Skeletal muscle satellite cell (primary cell): ENCODE measurements at regions not wholly inside any gene's neighbourhood (a gene's known extent, or its start where the extent isn't known, plus 50 kb on each side); places are given as distances from the start of the nearest gene placed in this dataset.
"Not testable (repeated sequence)": the region's sequence is repeated elsewhere in the genome, so short reads cannot be mapped to it uniquely, and the experiment has no call there.

ENCODE experiments used
- H3K27me3 ChIP-seq: 2 replicates; pipeline ENCODE4 v1.7.0; 2013; ENCODE audit warnings: low read length; ENCODE audit not compliant: control insufficient read depth, insufficient read depth
- H3K36me3 ChIP-seq: 2 replicates; pipeline ENCODE4 v1.7.0; 2013; ENCODE audit warnings: mild to moderate bottlenecking, control low read depth, low read length; ENCODE audit not compliant: insufficient read depth
- H3K4me1 ChIP-seq: 2 replicates; pipeline ENCODE4 v1.7.0; 2013; ENCODE audit warnings: low read length; ENCODE audit not compliant: control insufficient read depth, insufficient read depth
- H3K4me2 ChIP-seq: 2 replicates; pipeline ENCODE4 v1.7.0; 2013; ENCODE audit warnings: mild to moderate bottlenecking, low read length
- H3K4me3 ChIP-seq: 2 replicates; pipeline ENCODE4 v1.7.0; 2013; ENCODE audit warnings: low read length
- H3K9ac ChIP-seq: 2 replicates; pipeline ENCODE4 v1.7.0; 2013; ENCODE audit warnings: mild to moderate bottlenecking, low read depth, low read length, moderate library complexity
- H3K9me3 ChIP-seq: replicated peaks from 2 replicates; pipeline ENCODE4 v1.7.0; 2013; ENCODE audit warnings: mild to moderate bottlenecking, control low read depth, low read length

DNA sequence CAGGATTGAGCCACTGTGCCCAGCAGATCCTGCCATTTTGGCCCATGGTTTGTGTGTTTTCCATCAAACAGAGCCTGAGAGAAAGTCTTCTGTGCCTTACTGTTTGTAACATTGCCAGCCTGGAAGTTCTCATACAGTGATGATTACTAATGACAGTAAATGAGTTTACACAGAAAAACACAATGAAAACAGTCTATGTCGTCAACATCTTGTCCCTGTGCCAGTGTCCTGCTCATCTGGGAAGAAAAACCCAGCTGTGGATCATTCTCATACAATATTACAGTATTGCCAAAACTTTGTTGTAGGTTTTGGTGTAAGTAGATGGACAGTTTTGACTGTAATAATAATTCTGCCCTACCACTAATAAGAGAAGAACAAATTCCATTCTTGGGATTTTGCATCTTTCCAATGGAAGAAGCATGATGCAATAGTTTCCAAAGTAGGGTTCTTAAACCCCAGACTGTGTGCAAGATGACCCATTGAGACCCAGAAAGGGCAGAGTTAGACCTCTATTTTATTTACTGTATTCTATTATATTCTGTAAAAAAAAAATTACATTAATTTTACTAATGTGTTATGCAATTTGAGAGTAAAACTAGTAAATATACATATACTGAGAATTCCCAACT lies 135.0 kb upstream of the JARID2 start:
- H3K27me3 ChIP-seq: no peaks in the 10 kb centered on the region
- H3K4me2 ChIP-seq: no peak overlapping the region
- no peak overlapping the region for H3K9ac ChIP-seq
- H3K4me3 ChIP-seq: no peak overlapping the region
- H3K9me3 ChIP-seq: no peaks in the 10 kb centered on the region
- no peaks in the 10 kb centered on the region for H3K36me3 ChIP-seq
- H3K4me1 ChIP-seq: no peaks in the 10 kb centered on the region

DNA sequence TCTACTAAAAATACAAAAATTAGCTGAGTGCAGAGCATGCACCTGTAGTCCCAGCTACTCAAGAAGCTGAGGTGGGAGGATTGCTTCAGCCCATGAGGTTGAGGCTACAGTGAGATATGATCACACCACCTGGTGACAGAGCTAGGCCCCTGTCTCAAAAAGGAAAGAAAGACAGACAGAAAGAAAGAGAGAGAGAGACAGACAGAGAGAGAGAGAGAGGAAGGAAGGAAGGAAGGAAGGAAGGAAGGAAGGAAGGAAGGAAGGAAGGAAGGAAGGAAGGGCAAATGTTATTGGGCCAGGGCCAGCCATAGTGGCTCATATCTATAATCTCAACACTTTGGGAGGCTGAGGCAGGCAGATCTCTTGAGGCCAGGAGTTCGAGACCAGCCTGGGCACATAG lies 134.3 kb upstream of the JARID2 start:
- H3K36me3 ChIP-seq, H3K9me3 ChIP-seq, H3K9ac ChIP-seq, H3K4me2 ChIP-seq, H3K4me3 ChIP-seq, H3K27me3 ChIP-seq, H3K4me1 ChIP-seq: not testable (repeated sequence)

DNA sequence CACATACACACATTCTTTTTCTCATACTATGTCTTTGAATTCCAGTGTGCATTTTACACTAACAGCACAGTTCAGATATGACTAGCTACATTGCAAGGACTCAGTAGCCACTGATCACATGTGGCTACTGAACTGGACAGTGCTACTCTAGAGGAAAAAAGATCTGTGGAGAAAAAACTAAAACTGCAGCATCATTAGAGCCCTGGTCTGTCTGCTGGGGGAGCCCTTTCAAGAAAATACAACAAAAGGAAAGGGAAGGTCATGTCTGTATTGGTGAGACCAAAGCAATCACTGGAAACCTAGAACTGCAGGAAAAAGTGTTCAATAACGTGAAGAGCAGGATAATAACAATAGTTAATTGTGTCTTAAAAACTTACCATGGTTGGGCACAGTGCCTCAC lies 132.3 kb upstream of the JARID2 start:
- H3K9me3 ChIP-seq: no peaks in the 10 kb centered on the region
- H3K27me3 ChIP-seq: no peaks in the 10 kb centered on the region
- H3K4me2 ChIP-seq: no peak overlapping the region
- no peak overlapping the region for H3K4me3 ChIP-seq
- H3K36me3 ChIP-seq: no peaks in the 10 kb centered on the region
- no peak overlapping the region for H3K9ac ChIP-seq
- H3K4me1 ChIP-seq: no peaks in the 10 kb centered on the region

DNA sequence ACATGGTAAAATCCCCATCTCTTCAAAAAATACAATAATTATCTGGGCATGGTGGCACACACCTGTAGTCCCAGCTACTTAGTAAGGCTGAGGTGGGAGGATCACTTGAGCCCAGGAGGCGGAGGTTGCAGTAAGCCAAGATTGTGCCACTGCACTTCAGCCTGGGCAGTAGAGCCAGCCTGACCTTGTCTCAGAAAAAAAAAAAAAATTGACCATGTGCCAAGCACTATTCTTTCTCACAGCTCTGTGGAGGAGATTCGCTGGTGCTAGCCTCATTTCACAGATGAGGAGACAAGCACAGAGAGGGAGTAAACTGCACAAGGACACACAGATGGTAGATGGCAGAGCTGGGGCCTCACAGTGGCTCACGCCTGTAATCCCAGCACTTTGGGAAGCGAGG lies 131.8 kb upstream of the JARID2 start:
- no peak overlapping the region for H3K9ac ChIP-seq
- no peaks in the 10 kb centered on the region for H3K9me3 ChIP-seq
- H3K36me3 ChIP-seq: no peaks in the 10 kb centered on the region
- H3K27me3 ChIP-seq: no peaks in the 10 kb centered on the region
- no peak overlapping the region for H3K4me2 ChIP-seq
- no peak overlapping the region for H3K4me3 ChIP-seq
- H3K4me1 ChIP-seq: no peaks in the 10 kb centered on the region

DNA sequence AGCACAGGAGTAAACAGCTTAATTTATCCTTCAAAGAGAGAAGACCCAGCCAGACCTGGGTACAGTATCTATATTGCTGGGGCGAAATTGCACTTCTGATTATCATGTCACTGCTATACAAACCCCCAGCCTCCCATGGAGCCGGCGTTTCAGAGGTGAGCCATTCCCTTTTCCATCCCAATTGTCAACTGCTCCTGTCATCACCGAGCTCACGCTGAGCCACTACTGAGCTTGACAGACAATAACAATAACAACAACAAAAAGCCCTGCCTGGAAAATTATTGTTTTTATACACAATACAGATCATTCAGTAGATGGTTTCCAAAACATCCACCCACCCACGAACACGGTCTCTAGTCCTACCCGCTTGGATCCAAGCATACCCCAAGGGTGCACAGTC lies 129.0 kb upstream of the JARID2 start:
- Histone ChIP-seq H3K36me3 (no peaks in the 10 kb centered on the region), H3K9me3 (no peaks in the 10 kb centered on the region), H3K4me1 (no peaks in the 10 kb centered on the region), H3K27me3 (no peaks in the 10 kb centered on the region), H3K4me2 (no peak overlapping the region), H3K4me3 (no peak overlapping the region), H3K9ac (no peak overlapping the region)

DNA sequence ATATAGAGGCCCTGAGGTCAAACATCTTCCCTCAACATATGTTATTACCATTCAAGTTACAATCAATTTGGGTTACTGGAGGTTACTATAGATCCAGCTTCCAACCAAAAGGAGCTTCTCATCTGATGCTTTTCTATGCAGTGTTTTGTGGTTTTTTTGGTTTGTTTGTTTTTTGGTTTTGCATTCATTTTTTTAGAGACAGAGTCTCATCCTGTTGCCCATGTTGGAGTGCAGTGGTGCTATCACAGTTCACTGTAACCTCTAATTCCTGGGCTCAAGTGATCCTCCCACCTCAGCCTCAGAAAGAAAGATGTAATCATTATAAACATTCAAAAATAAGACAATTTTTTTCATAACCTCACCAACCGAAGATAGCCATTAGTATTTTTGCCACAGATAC lies 124.4 kb upstream of the JARID2 start:
- no peak overlapping the region for H3K4me3 ChIP-seq
- H3K9ac ChIP-seq: no peak overlapping the region
- H3K4me1 ChIP-seq: no peaks in the 10 kb centered on the region
- no peaks in the 10 kb centered on the region for H3K27me3 ChIP-seq
- H3K36me3 ChIP-seq: no peaks in the 10 kb centered on the region
- H3K4me2 ChIP-seq: no peak overlapping the region
- no peaks in the 10 kb centered on the region for H3K9me3 ChIP-seq

DNA sequence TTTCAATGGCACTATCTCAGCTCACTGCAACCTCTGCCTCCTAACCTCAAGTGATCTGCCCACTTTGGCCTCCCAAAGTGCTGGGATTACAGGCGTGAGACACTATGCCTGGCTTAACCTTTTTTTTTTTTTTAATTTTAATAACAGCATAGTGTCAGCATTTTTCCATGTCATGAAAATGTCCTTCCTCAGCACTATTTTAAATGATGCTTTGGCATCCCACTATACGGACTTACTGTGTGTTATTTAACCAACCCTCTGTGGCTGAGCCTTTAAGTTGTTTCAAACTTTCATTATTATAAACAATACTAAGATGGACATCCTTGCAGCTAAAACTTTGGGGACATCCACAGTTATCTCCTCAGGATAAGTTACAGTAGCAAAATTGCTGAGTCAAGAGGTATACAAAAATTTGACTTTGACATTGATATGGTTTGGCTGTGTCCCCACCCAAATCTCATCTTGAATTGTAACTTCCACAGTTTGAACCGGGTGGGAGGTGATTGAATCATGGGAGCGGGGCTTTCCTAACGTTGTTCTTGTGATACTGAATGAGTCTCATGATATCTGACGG lies 123.8 kb upstream of the JARID2 start:
- no peaks in the 10 kb centered on the region for H3K4me1 ChIP-seq
- H3K27me3 ChIP-seq: no peaks in the 10 kb centered on the region
- no peak overlapping the region for H3K4me2 ChIP-seq
- no peak overlapping the region for H3K9ac ChIP-seq
- H3K36me3 ChIP-seq: no peaks in the 10 kb centered on the region
- H3K4me3 ChIP-seq: no peak overlapping the region
- no peaks in the 10 kb centered on the region for H3K9me3 ChIP-seq

DNA sequence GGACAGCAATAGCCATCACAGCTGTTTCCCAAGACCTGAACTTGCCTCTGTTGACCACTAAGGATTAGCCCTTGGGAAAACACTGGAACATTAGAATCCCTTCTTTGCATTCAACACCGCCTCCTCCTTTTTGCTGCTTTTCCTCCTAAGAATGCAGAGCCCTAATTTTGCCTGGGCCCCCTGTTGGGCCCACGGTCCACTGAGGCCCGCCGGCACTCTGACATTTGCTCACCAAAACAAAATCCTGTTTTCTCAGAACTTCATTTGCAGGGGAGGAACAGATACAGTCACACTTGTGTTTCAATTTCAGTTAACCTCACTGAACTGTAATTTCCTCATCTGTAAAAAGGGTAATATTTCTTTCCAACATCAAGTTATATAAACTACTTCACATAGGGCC lies 116.0 kb upstream of the JARID2 start:
- Histone ChIP-seq H3K27me3 (no peaks in the 10 kb centered on the region), H3K9me3 (no peaks in the 10 kb centered on the region), H3K4me2 (no peak overlapping the region), H3K9ac (no peak overlapping the region), H3K4me3 (no peak overlapping the region), H3K4me1 (peaks cover 14% of the 10 kb centered on the region), H3K36me3 (no peaks in the 10 kb centered on the region)

DNA sequence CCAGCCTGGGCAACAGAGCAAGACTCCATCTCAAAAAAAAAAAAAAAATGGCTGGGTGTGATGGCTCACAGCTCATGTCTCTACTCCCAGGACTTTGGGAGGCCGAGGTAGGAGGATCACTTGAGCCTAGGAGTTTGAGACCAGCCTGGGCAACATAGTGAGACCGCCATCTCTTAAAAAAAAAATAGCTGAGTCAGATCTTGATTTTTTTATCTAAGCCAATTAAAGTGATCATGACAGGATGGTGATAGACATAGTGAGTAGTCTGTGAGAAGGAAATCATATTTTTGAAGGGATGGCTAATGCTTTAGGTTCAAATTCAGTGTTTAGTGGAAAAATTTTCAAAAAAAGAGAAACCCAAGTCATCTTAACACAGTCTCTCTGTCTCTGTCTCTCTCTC lies 114.6 kb upstream of the JARID2 start:
- Histone ChIP-seq H3K9ac (no peak overlapping the region), H3K4me1 (peaks cover 14% of the 10 kb centered on the region), H3K27me3 (no peaks in the 10 kb centered on the region), H3K36me3 (no peaks in the 10 kb centered on the region), H3K4me2 (no peak overlapping the region), H3K9me3 (no peaks in the 10 kb centered on the region), H3K4me3 (no peak overlapping the region)

DNA sequence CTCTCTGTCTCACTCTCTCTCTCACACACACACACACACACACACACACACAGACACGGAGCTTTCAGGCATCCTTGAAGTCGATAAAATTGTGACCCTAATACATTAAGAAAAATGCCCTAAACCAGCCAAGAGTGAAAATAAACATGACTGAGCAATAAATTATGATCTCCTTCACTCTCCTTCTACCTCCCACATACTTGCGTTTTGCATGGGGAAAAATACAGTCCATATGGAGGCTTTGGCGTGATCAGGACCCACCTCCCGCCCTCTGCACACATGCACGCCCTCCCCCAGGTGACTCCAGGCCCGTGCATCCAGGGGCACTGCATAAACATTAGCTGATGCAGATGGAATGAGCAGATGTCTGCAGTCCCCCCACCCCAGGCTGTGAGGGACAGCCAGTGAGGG lies 114.2 kb upstream of the JARID2 start:
- Histone ChIP-seq H3K4me2 (no peak overlapping the region), H3K9me3 (no peaks in the 10 kb centered on the region), H3K36me3 (no peaks in the 10 kb centered on the region), H3K4me3 (no peak overlapping the region), H3K4me1 (peaks cover 14% of the 10 kb centered on the region), H3K9ac (no peak overlapping the region), H3K27me3 (no peaks in the 10 kb centered on the region)

DNA sequence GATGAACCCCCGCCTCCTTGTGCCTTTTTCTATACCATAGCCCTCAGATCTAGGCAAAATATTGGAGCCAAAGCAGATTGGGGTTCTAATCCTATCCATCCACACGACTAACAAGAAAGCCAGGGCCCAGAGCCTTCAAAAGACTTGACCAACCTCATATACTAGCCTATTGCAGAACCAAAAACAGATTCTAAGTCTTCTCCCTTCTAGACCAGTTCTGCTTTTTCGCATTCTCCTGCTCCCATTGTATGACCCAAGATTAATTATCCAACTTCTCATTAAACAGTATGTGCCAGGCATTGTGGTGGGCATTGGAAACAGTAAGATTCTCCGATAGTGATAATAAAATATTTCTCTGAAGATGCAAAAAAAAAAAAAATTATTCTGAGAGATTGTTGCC lies 113.7 kb upstream of the JARID2 start:
- Histone ChIP-seq H3K4me3 (no peak overlapping the region), H3K9me3 (no peaks in the 10 kb centered on the region), H3K36me3 (no peaks in the 10 kb centered on the region), H3K4me2 (no peak overlapping the region), H3K27me3 (no peaks in the 10 kb centered on the region), H3K4me1 (peaks cover 14% of the 10 kb centered on the region), H3K9ac (no peak overlapping the region)

DNA sequence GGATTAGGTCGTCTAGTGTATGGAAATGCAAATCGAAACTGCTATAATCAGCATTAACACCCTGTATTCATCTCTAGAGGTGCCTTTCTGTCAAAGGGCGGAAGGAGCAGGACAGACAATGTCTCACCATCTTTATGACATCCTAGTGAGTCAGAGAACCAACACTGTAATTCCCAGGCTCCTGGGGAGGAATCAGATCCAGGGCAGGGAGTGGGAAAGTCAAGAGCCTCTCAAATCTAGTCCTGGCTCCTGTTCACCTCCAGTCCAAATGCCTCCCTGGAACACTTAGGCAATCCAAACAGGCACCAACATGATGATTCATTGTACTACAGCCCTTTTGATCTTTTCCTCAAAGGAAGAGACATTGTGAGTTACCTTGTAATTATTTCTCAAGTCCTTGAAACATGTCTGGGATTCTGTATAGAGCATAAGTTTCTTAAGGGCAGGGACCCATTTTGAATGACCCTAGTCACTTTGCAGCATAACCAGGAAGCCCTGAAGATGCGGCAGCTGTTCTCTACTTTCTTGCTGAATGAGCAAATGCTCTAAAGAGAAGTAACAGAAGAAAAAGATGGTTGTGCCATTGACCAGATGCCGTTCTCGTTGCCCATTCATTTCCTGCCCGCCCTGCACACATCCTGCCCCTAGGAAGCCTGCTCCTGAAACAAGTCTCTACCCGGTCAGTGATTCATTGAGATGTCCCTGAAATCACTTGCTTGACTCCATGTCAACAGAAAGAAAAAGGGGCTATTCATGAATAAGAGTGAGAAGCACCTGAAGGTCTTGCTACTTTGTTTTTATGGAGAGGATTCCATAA lies 112.8 kb upstream of the JARID2 start:
- Histone ChIP-seq H3K27me3 (no peaks in the 10 kb centered on the region), H3K4me1 (peaks cover 14% of the 10 kb centered on the region), H3K9ac (no peak overlapping the region), H3K9me3 (no peaks in the 10 kb centered on the region), H3K4me3 (no peak overlapping the region), H3K4me2 (peak overlapping the region; percentile 20), H3K36me3 (no peaks in the 10 kb centered on the region)
